ENCODE measurements at regions not wholly inside any gene's neighbourhood (a gene's known extent, or its start where the extent isn't known, plus 50 kb on each side); places are given as distances from the start of the nearest gene placed in this dataset.

- TF ChIP-seq EZH2 (IDR thresholded peaks at IDR 0.05), result no peak
- no peak for TF ChIP-seq POLR2AphosphoS5 (IDR thresholded peaks at IDR 0.05; ENCODE audit: borderline replicate concordance, low read depth, low read length)
Observed at GRCh38 chr12:97716356-97716755, 253.8 kb downstream of the RMST start.

Data from SK-N-MC (cell line).